Activated naive CD4-positive, alpha-beta T cell treated with anti-CD3 and anti-CD28 coated beads, Interleukin-2, amount 10 ng/mL, durations not matched to agents 7 days and 5 days (primary cell): ENCODE measurements at regions not wholly inside any gene's neighbourhood (a gene's known extent, or its start where the extent isn't known, plus 50 kb on each side); places are given as distances from the start of the nearest gene placed in this dataset.

Experiments used
- CTCF ChIA-PET: fragments of 350-600 bp; sonication (Branson Sonifier 250); formaldehyde crosslinking; loops from one replicate; lab custom pipeline; 2021; ENCODE audit warnings: antibody characterized with exemption; lab: Charles Lee
- DNase-seq: peaks from one replicate; pipeline ENCODE4 v3.0.0-alpha.2; 2020
- H3K27ac Mint-ChIP-seq: one replicate; pipeline ENCODE4 v1.8.0; 2021; ENCODE audit warnings: mild to moderate bottlenecking, moderate library complexity, mixed read lengths
- H3K27me3 Mint-ChIP-seq: one replicate; pipeline ENCODE4 v1.8.0; 2021; ENCODE audit warnings: mild to moderate bottlenecking, mixed read lengths
- H3K36me3 Mint-ChIP-seq: one replicate; pipeline ENCODE4 v1.8.0; 2021; ENCODE audit warnings: mixed read lengths
- H3K4me1 Mint-ChIP-seq: one replicate; pipeline ENCODE4 v1.8.0; 2021; ENCODE audit warnings: mixed read lengths
- H3K4me3 Mint-ChIP-seq: one replicate; pipeline ENCODE4 v1.8.0; 2021; ENCODE audit warnings: mild to moderate bottlenecking, moderate library complexity, mixed read lengths
- H3K9me3 Mint-ChIP-seq: one replicate; pipeline ENCODE4 v1.8.0; 2021; ENCODE audit warnings: mixed read lengths

DNA sequence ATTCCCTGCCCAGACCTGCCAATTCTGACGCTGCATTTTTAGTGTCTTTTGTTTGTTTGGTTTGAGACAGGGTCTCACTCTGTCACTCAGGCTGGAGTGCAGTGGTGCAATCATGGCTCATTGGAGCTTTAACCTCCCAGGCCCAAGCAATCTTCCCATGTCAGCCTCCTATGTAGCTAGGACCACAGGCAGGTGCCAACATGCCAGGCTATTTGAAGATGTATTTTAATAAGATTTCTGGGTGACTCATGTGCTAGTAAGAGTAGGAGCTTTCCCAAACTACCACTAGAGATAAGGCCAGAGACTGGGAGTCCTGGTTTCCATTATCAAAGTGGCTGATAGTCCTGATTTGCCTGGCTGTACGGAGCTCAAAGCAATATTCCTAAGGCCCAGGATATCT, 693.3 kb downstream of the MED13L start:
- Mint-ChIP-seq H3K4me1 (no peaks in the 10 kb centered on the region), H3K36me3 (no peaks in the 10 kb centered on the region), H3K27me3 (no peaks in the 10 kb centered on the region), H3K4me3 (no peak overlapping the region), H3K9me3 (peaks cover 8% of the 10 kb centered on the region), H3K27ac (no peak overlapping the region)
- DNase-seq, result no peak
- CTCF ChIA-PET, result no interaction called here

- no peak for DNase-seq
- Mint-ChIP-seq H3K27ac (no peak overlapping the region), H3K36me3 (no peaks in the 10 kb centered on the region), H3K27me3 (no peaks in the 10 kb centered on the region), H3K4me1 (no peaks in the 10 kb centered on the region), H3K9me3 (peaks cover 8% of the 10 kb centered on the region), H3K4me3 (no peak overlapping the region)
- CTCF ChIA-PET, result no interaction called here
These were observed 693.9 kb downstream of the MED13L start for GRCh38 chr12:115583591-115583990.

DNA sequence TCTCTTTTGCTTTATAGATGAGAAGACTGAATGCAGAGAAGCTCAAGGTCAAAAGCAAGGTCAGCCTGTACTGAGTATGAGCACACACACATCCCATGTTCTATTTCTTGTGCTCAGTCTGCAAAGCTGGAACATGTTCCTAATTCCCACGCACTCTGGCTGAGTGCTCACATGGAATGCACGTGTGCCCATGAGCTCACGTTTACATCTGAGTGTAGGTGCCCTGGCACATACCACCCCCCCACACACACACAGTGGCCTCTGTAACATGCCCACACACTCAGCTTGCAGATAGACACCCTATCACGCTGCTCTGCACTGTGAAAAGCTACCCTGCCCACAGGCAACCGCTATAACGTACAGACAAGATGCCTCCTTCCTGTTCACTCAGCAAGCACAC, 700.1 kb downstream of the MED13L start:
- no peaks in the 10 kb centered on the region for H3K36me3 Mint-ChIP-seq
- CTCF ChIA-PET, result no interaction called here
- H3K27me3 Mint-ChIP-seq, result no peaks in the 10 kb centered on the region
- H3K4me1 Mint-ChIP-seq, result no peaks in the 10 kb centered on the region
- H3K27ac Mint-ChIP-seq, result no peak overlapping the region
- H3K4me3 Mint-ChIP-seq, result no peak overlapping the region
- DNase-seq, result no peak
- H3K9me3 Mint-ChIP-seq, result peaks cover 3% of the 10 kb centered on the region

- no peaks in the 10 kb centered on the region for H3K36me3 Mint-ChIP-seq
- no peak for DNase-seq
- no peak overlapping the region for H3K27ac Mint-ChIP-seq
- peaks cover 11% of the 10 kb centered on the region for H3K9me3 Mint-ChIP-seq
- no peak overlapping the region for H3K4me3 Mint-ChIP-seq
- CTCF ChIA-PET, result no interaction called here
- H3K27me3 Mint-ChIP-seq, result no peaks in the 10 kb centered on the region
- H3K4me1 Mint-ChIP-seq, result no peaks in the 10 kb centered on the region
These were observed 702.7 kb downstream of the MED13L start for GRCh38 chr12:115574826-115575225.

DNA sequence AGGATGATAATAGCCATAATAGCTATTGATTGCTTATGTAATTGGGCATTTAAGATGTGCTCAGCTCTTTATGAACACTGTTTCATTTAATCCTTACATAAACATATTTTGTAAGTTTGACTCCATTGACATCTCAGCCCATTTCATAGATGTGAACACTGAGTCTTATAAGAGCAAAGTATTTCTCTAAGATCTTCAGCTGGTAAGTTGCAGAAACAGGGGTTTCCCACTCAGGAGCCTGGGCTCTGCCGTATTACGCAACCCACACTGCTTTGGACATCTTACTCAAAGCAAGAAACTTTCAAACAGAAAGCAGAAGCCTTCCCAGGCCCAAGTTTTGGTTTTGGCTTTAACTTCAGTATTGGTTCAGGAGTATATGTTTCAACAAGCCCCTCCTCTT, 705.1 kb downstream of the MED13L start:
- Mint-ChIP-seq H3K27ac (no peak overlapping the region), H3K27me3 (no peaks in the 10 kb centered on the region), H3K9me3 (peaks cover 8% of the 10 kb centered on the region), H3K4me1 (no peaks in the 10 kb centered on the region), H3K36me3 (no peaks in the 10 kb centered on the region), H3K4me3 (no peak overlapping the region)
- CTCF ChIA-PET, result no interaction called here
- DNase-seq, result no peak

DNA sequence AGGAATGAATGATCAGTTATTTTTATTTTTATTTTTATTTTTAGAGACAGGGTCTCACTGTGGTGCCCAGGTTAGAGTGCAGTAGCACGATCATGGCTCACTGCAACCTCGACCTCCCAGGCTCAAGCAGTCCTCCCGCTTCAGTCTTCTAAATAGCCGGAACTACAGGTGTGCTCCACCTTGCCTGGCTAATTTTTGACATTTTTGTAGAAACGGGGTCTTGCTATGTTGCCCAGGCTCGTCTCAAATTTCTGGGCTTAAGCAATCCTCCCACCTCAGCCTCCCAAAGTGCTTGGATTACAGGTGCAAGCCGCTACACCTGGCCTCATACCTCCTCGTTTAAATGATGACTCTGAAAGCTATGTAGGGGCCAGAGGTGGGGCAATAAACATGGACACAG, 706.0 kb downstream of the MED13L start:
- no peak for DNase-seq
- Mint-ChIP-seq H3K27ac (no peak overlapping the region), H3K4me3 (no peak overlapping the region), H3K27me3 (no peaks in the 10 kb centered on the region), H3K4me1 (no peaks in the 10 kb centered on the region), H3K9me3 (peaks cover 8% of the 10 kb centered on the region), H3K36me3 (no peaks in the 10 kb centered on the region)
- CTCF ChIA-PET, result no interaction called here

DNA sequence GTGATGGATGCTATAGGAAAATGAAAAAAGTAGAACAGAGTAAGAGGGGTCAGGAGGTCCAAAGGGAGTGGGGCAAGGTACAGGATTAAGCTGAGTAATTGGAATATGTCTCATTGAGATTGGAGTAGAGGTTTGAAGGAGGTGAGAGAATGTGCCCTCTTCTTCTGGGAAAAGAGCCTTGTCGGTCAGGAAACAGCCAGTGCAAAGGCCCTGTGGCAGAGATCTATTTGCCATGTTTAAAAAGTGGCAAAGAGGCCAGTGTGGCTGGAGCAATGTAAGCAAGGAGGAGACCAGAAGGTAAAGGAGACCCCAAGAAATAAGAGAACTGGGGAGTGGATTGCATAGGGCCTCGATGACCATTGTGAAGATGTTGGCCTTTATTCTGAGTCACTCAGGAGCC, 706.5 kb downstream of the MED13L start:
- no peaks in the 10 kb centered on the region for H3K27me3 Mint-ChIP-seq
- H3K36me3 Mint-ChIP-seq, result no peaks in the 10 kb centered on the region
- DNase-seq, result no peak
- H3K4me3 Mint-ChIP-seq, result no peak overlapping the region
- no peak overlapping the region for H3K27ac Mint-ChIP-seq
- H3K9me3 Mint-ChIP-seq, result peaks cover 8% of the 10 kb centered on the region
- no peaks in the 10 kb centered on the region for H3K4me1 Mint-ChIP-seq
- CTCF ChIA-PET, result no interaction called here

- CTCF ChIA-PET, result no interaction called here
- Mint-ChIP-seq H3K4me1 (no peaks in the 10 kb centered on the region), H3K27ac (no peak overlapping the region), H3K27me3 (no peaks in the 10 kb centered on the region), H3K36me3 (no peaks in the 10 kb centered on the region), H3K9me3 (peaks cover 8% of the 10 kb centered on the region), H3K4me3 (no peak overlapping the region)
- DNase-seq, result no peak
These were observed 707.3 kb downstream of the MED13L start for GRCh38 chr12:115570069-115570777.

- Mint-ChIP-seq H3K36me3 (no peaks in the 10 kb centered on the region), H3K4me1 (no peaks in the 10 kb centered on the region), H3K27me3 (no peaks in the 10 kb centered on the region), H3K4me3 (no peak overlapping the region), H3K9me3 (peaks cover 8% of the 10 kb centered on the region), H3K27ac (no peak overlapping the region)
- CTCF ChIA-PET, result no interaction called here
- no peak for DNase-seq
These were observed 708.0 kb downstream of the MED13L start for GRCh38 chr12:115569345-115570068.

- Mint-ChIP-seq H3K27me3 (no peaks in the 10 kb centered on the region), H3K4me1 (no peaks in the 10 kb centered on the region), H3K27ac (no peak overlapping the region), H3K4me3 (no peak overlapping the region), H3K9me3 (peaks cover 12% of the 10 kb centered on the region), H3K36me3 (no peaks in the 10 kb centered on the region)
- CTCF ChIA-PET, result no interaction called here
- no peak for DNase-seq
These were observed 719.2 kb downstream of the MED13L start for GRCh38 chr12:115558281-115558680.

DNA sequence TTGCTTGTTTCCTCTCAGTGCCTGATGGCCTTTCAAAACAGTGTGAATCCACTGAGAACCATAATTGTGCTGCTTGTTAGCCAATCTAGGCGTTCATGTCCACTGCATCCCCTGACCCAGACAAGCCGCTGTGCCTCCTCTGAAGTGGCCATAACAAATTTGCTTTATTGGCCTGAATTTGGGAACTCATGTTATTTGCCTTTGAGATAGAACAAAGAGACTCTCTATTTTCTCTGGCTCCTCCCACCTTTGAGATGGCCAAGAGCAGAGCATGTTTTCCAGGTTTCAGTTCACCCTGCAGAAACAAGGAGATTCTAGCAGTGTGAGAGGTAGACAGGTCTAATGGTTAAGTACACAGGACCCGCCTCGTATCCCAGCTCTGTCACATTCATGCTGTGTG, 723.9 kb downstream of the MED13L start:
- Mint-ChIP-seq H3K9me3 (peaks cover 15% of the 10 kb centered on the region), H3K4me3 (no peak overlapping the region), H3K27me3 (no peaks in the 10 kb centered on the region), H3K4me1 (no peaks in the 10 kb centered on the region), H3K36me3 (no peaks in the 10 kb centered on the region), H3K27ac (no peak overlapping the region)
- CTCF ChIA-PET, result no interaction called here
- no peak for DNase-seq

DNA sequence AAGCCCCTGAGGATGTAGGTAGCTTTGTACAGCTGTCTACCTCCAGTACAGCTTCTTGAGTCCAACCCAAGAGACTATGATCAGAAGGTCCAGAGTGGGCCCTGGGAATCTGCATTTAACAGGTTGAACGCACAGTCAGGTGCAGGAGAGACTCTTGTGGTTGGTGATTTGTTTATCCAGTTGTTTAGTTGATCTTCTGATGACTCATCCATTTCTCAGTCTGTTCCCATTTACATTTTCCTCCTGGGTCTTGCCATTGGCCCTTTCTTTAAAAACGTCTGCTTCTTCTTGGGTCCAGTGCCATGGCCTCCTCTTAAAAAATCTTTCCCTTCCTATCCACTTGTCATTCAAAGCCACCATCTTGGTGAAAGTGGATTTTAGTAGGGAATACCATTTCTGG, 734.2 kb downstream of the MED13L start:
- Mint-ChIP-seq H3K27me3 (no peaks in the 10 kb centered on the region), H3K9me3 (peaks cover 13% of the 10 kb centered on the region), H3K27ac (no peak overlapping the region), H3K4me3 (no peak overlapping the region), H3K4me1 (no peaks in the 10 kb centered on the region), H3K36me3 (no peaks in the 10 kb centered on the region)
- CTCF ChIA-PET, result no interaction called here
- DNase-seq, result no peak

GRCh38 chr12:115542656-115543055, 734.8 kb downstream of the MED13L start:
- H3K4me3 Mint-ChIP-seq, result no peak overlapping the region
- CTCF ChIA-PET, result no interaction called here
- no peaks in the 10 kb centered on the region for H3K36me3 Mint-ChIP-seq
- H3K27me3 Mint-ChIP-seq, result no peaks in the 10 kb centered on the region
- no peak for DNase-seq
- no peak overlapping the region for H3K27ac Mint-ChIP-seq
- no peaks in the 10 kb centered on the region for H3K4me1 Mint-ChIP-seq
- H3K9me3 Mint-ChIP-seq, result peaks cover 16% of the 10 kb centered on the region

GRCh38 chr12:115541891-115542421, 735.5 kb downstream of the MED13L start:
- Mint-ChIP-seq H3K4me1 (no peaks in the 10 kb centered on the region), H3K9me3 (peaks cover 16% of the 10 kb centered on the region), H3K27ac (no peak overlapping the region), H3K36me3 (no peaks in the 10 kb centered on the region), H3K4me3 (no peak overlapping the region), H3K27me3 (no peaks in the 10 kb centered on the region)
- CTCF ChIA-PET, result no interaction called here
- DNase-seq, result no peak

DNA sequence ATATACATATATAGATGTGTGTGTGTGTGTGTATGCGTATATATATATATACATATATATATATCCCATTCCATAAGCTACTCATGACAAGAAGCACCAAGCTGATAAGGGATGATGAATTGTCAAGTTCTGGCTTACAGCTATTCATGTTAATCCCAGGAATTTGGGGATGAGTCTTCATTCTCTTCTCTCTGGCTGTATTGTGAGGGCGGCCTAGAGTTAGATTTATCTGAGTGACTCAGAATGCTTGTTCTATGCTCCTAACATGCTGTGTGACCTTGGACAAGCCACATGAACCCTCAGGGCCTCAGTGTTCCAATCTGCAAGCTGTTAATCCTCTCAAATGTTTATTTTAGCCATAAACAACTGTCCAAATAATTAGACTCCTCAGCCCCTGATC, 749.0 kb downstream of the MED13L start:
- Mint-ChIP-seq H3K9me3 (peaks cover 8% of the 10 kb centered on the region), H3K36me3 (no peaks in the 10 kb centered on the region), H3K4me1 (no peaks in the 10 kb centered on the region), H3K27me3 (no peaks in the 10 kb centered on the region), H3K27ac (no peak overlapping the region), H3K4me3 (no peak overlapping the region)
- CTCF ChIA-PET, result no interaction called here
- DNase-seq, result no peak
